Vagina (tissue), 2 donors: ENCODE measurements at regions not wholly inside any gene's neighbourhood (a gene's known extent, or its start where the extent isn't known, plus 50 kb on each side); places are given as distances from the start of the nearest gene placed in this dataset.

Experiments
- CTCF ChIP-seq, 3 experiments: fragments of 450-650 bp in 2 of 3; fragments of 200-600 bp in 1 of 3; sonication (generic) in 1 of 3; IDR thresholded peaks; one replicate each; pipeline ENCODE4 v1.5.1; 2017 to 2019; ENCODE audit warnings: antibody characterized with exemption in 3 of 3, mild to moderate bottlenecking in 2 of 3, moderate library complexity in 2 of 3
- POLR2A ChIP-seq, 2 donors: fragments of 450-650 bp; IDR thresholded peaks; one replicate each; pipeline ENCODE4 v1.6.1; 2017; ENCODE audit warnings: antibody characterized with exemption in 2 of 2, mild to moderate bottlenecking in 2 of 2, moderate library complexity in 2 of 2
- POLR2AphosphoS5 ChIP-seq, 2 donors: sonication (generic); formaldehyde crosslinking; IDR thresholded peaks; one replicate each; pipeline ENCODE4 v1.9.0; 2017; ENCODE audit warnings: antibody characterized with exemption in 2 of 2, mild to moderate bottlenecking in 2 of 2, low read depth in 1 of 2; ENCODE audit not compliant: insufficient read depth in 1 of 2

GRCh38 chr3:134713671-134714070, 62.8 kb upstream of the KY start:
- TF ChIP-seq CTCF (IDR thresholded peaks at IDR 0.05) (no peak), POLR2AphosphoS5 (IDR thresholded peaks at IDR 0.05; ENCODE audit: insufficient read depth in 1 of 2, low read depth in 1 of 2) (no peak), POLR2A (IDR thresholded peaks at IDR 0.05) (no peak)
